ENCODE measurements at regions not wholly inside any gene's neighbourhood (a gene's known extent, or its start where the extent isn't known, plus 50 kb on each side); places are given as distances from the start of the nearest gene placed in this dataset.

DNA sequence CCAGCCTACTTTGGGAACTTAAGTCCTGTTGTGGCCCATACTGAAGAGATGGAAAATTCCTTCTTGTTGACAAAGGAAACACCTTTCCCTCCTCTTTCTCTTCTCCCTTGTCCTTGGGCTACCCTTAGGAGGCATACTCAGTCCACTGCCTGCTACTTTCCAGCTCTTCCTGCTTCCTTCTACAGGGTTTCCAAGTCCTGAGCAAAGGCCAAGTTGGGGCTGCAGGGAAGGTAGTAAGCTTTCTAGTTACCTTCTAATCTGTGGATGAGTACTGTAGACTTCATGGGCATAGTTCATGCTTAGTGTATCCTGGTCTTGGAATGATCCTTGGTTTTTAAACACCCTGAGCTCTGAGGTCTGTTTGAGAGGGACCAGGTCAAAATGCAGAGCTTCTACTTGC is 299.2 kb upstream of the MAF start:
- TF ChIP-seq, protein P1, sequence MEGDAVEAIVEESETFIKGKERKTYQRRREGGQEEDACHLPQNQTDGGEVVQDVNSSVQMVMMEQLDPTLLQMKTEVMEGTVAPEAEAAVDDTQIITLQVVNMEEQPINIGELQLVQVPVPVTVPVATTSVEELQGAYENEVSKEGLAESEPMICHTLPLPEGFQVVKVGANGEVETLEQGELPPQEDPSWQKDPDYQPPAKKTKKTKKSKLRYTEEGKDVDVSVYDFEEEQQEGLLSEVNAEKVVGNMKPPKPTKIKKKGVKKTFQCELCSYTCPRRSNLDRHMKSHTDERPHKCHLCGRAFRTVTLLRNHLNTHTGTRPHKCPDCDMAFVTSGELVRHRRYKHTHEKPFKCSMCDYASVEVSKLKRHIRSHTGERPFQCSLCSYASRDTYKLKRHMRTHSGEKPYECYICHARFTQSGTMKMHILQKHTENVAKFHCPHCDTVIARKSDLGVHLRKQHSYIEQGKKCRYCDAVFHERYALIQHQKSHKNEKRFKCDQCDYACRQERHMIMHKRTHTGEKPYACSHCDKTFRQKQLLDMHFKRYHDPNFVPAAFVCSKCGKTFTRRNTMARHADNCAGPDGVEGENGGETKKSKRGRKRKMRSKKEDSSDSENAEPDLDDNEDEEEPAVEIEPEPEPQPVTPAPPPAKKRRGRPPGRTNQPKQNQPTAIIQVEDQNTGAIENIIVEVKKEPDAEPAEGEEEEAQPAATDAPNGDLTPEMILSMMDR (conservative IDR thresholded peaks at IDR 0.05) = no peak
- no peak for TF ChIP-seq ZFX (IDR thresholded peaks at IDR 0.05)

Data from C4-2B (cell line).